Mucosa of descending colon (tissue), 3 donors: ENCODE measurements at regions not wholly inside any gene's neighbourhood (a gene's known extent, or its start where the extent isn't known, plus 50 kb on each side); places are given as distances from the start of the nearest gene placed in this dataset.

Experiments used
- ATAC-seq: fragments of 200-7000 bp; cut with Tn5 transposase; one replicate; pipeline ENCODE4 v1.9.1; 2020; ENCODE audit warnings: mild to moderate bottlenecking, moderate library complexity
- DNase-seq, 3 donors: peaks; one replicate each; pipeline ENCODE4 v3.0.0-alpha.2; 2020
- H3K36me3 ChIP-seq: fragments of 200-600 bp; one replicate; pipeline ENCODE4 v1.8.0; 2021; ENCODE audit warnings: low read depth, mild to moderate bottlenecking
- H3K4me1 ChIP-seq: fragments of 200-600 bp; one replicate; pipeline ENCODE4 v1.8.0; 2021; ENCODE audit warnings: low read depth, mild to moderate bottlenecking
- H3K4me3 ChIP-seq: fragments of 200-600 bp; one replicate; pipeline ENCODE4 v1.8.0; 2021; ENCODE audit warnings: mild to moderate bottlenecking
- H3K9me3 ChIP-seq: fragments of 200-600 bp; one replicate; pipeline ENCODE4 v1.8.0; 2021; ENCODE audit warnings: mild to moderate bottlenecking
- CTCF ChIP-seq: fragments of 200-600 bp; IDR thresholded peaks from one replicate; pipeline ENCODE4 v1.8.0; 2022; ENCODE audit warnings: antibody characterized with exemption, mild to moderate bottlenecking
- intact Hi-C, 2 donors: fragments of 100-400 bp; cut with DNase I in 1 of 2; cut with micrococcal nuclease in 1 of 2; formaldehyde crosslinking; loops; one replicate each; pipeline versions ENCODE4 v1.11.0 to v1.11.1; 2022; cut with DNase I, micrococcal nuclease
- donor health status: DM: no; HTN: no; CAD: no; lungs with moderate emphysema.
- donor health status: DM: no; HTN: no; CAD: no.
- donor health status: DM: no; HTN: yes; CAD: no.

- no peaks in the 10 kb centered on the region for H3K9me3 ChIP-seq
- intact Hi-C loops, result loop anchor here in 1 of 2 donors (10.0 kb wide), 1 partner anchor 544 kb away; no protein-coding TSS in a partner anchor
- no peaks in the 10 kb centered on the region for H3K36me3 ChIP-seq
- no peaks in the 10 kb centered on the region for H3K4me1 ChIP-seq
- DNase-seq (no peak), ATAC-seq (no peak)
- H3K4me3 ChIP-seq, result no peak overlapping the region
- no peak for TF ChIP-seq CTCF
Measured at GRCh38 chr5:159440968-159441367, 110.7 kb upstream of the IL12B start.

GRCh38 chr5:159441441-159441840, 111.2 kb upstream of the IL12B start:
- no peaks in the 10 kb centered on the region for H3K4me1 ChIP-seq
- TF ChIP-seq CTCF, result no peak
- intact Hi-C loops, result loop anchor here in 1 of 2 donors (10.0 kb wide), 1 partner anchor 543 kb away; no protein-coding TSS in a partner anchor
- ATAC-seq (no peak), DNase-seq (no peak)
- H3K9me3 ChIP-seq, result no peaks in the 10 kb centered on the region
- H3K36me3 ChIP-seq, result no peaks in the 10 kb centered on the region
- H3K4me3 ChIP-seq, result no peak overlapping the region

- H3K36me3 ChIP-seq, result no peaks in the 10 kb centered on the region
- H3K4me1 ChIP-seq, result no peaks in the 10 kb centered on the region
- H3K4me3 ChIP-seq, result no peak overlapping the region
- ATAC-seq (peak; percentile 17), DNase-seq (peak in 2 of 3 donors; percentile 19 to 26)
- intact Hi-C loops, result loop anchor here in 1 of 2 donors (10.0 kb wide), 1 partner anchor 542 kb away; no protein-coding TSS in a partner anchor
- no peak for TF ChIP-seq CTCF
- H3K9me3 ChIP-seq, result no peaks in the 10 kb centered on the region
Measured at GRCh38 chr5:159442206-159442850, 112.0 kb upstream of the IL12B start.

GRCh38 chr5:159444441-159445082, 114.3 kb upstream of the IL12B start:
- Histone ChIP-seq H3K4me1 (no peaks in the 10 kb centered on the region), H3K4me3 (no peak overlapping the region), H3K9me3 (no peaks in the 10 kb centered on the region), H3K36me3 (no peaks in the 10 kb centered on the region)
- no peak for TF ChIP-seq CTCF
- DNase-seq, result no peak
- ATAC-seq, result no peak
- intact Hi-C loops, result loop anchor here in 1 of 2 donors (10.0 kb wide), 1 partner anchor 540 kb away; no protein-coding TSS in a partner anchor

- intact Hi-C loops, result loop anchor here in 1 of 2 donors (10.0 kb wide), 1 partner anchor 538 kb away; no protein-coding TSS in a partner anchor
- no peak for ATAC-seq
- no peaks in the 10 kb centered on the region for H3K36me3 ChIP-seq
- no peak for TF ChIP-seq CTCF
- DNase-seq, result no peak
- H3K4me1 ChIP-seq, result no peaks in the 10 kb centered on the region
- H3K9me3 ChIP-seq, result no peaks in the 10 kb centered on the region
- no peak overlapping the region for H3K4me3 ChIP-seq
Measured at GRCh38 chr5:159447116-159447515, 116.8 kb upstream of the IL12B start.
